SKM-1 treated with dmso at 0.1 percent for 144 hours (cell line): ENCODE measurements at regions not wholly inside any gene's neighbourhood (a gene's known extent, or its start where the extent isn't known, plus 50 kb on each side); places are given as distances from the start of the nearest gene placed in this dataset.
"Not testable (repeated sequence)": the region's sequence is repeated elsewhere in the genome, so short reads cannot be mapped to it uniquely, and the experiment has no call there.

Experiments used
- DNase-seq: peaks from one replicate; lab custom pipeline; 2025; ENCODE audit not compliant: unreplicated experiment; lab: John Stamatoyannopoulos, UW

GRCh38 chr5:51159164-51159563 is 224.1 kb upstream of the ISL1 start:
- no peak for DNase-seq

- DNase-seq, result no peak
Observed at GRCh38 chr5:51159606-51160005, 223.6 kb upstream of the ISL1 start.

GRCh38 chr5:51162245-51162644 is 221.0 kb upstream of the ISL1 start:
- no peak for DNase-seq

- DNase-seq, result not testable (repeated sequence)
Observed at GRCh38 chr5:51165621-51166020, 217.6 kb upstream of the ISL1 start.

GRCh38 chr5:51172903-51173626 is 210.2 kb upstream of the ISL1 start:
- no peak for DNase-seq

DNA sequence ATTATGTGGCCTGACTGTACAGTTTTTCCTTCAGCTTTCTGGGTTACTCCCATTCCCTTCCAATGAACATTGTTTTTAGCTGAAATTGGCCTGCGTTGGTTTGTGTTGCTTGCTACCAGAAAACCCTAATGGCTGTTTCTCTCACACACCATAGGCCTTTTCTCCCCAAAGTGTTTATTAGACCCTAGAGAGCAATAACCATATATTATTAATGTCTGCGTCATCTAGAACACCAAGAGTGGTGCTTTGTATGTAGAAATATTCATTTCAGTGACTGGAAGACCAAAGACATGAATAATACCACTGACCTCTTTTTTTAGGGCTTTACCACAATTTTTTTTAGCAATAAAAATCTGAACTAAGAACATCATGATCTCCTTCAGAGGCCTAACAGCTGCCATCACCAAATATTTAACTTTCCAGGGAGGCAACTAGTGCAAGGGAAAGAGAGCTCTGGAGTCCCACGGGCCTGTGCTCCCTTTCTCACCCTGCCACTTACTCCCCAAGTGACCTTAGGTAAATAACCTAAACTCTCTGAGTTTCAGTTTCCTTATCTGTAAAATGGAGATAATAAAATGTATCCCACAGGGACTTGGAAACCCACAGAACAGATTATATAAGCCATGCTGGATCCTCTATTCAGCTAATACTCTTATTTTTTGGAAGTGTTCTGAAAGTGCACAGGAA is 201.9 kb upstream of the ISL1 start:
- DNase-seq, result no peak

DNA sequence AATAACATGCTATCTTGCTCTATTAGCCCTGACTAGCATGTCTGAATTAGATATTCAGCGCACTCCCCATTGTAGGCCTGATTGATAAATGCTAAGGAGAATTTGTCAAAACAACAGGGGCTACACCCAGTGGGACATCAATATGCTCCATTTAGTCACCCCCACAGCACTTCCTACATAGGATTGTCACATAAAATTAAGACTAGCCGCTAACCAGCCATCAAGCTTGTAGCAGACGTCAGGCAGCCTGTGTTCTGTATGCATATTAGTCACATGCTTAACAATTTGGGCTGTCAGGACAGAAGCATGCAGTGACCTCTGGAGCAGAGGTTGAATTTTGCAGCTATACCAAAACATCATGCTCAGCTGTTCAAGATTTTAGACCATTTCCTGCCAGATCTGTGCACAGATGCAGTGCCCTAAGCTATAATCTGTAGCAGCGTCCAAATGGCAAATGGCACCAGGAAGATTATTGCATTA is 197.4 kb upstream of the ISL1 start:
- DNase-seq, result no peak

DNA sequence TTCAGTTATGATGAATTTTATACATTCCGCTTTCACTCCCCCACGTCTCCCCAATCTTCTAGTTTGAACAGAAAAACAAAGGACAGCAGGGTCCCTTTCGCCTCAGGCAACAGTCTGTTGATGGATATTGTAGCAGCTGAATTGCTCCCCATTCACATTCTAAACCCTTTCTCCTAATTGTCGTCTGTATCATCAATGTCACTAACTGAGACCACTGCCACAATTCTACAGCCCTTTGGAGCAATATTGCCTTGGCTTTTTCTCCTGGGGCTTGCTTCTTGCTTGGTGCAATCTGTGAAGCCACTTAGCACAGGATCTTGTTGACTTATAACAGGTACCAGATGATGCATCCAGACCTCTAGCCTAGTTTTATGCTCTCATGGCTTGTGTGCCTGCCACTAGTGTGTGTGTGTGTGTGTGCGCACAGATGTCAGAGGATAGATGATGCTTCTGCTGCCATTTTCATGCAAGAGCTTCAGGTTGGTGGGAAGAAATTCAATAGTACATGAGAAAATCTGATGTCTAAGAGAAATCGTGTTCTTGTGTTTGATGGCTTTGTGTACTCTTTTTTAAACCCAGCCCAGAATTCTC is 195.2 kb upstream of the ISL1 start:
- no peak for DNase-seq

- DNase-seq, result no peak
Observed at GRCh38 chr5:51194671-51195070, 188.6 kb upstream of the ISL1 start.

GRCh38 chr5:51201024-51201423 is 182.2 kb upstream of the ISL1 start:
- no peak for DNase-seq

- no peak for DNase-seq
Observed at GRCh38 chr5:51201708-51202107, 181.5 kb upstream of the ISL1 start.

DNA sequence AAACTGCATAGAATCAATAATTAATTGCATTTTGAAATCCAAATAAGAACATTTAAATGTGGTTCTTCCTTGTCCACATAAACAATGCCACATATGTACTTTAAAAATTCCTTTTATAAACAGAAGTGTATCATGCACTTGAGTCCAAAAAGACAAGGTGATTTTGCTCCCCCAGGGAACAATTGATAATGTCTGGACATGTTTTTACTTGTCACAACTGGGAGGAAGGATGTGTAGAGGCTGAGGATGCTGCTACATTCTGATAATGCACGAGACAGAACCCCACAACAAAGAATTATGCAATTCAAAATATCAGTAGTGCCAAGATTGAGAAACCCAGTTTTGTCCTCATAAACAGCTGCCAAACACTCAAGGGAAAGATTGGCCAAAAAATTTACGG is 181.1 kb upstream of the ISL1 start:
- no peak for DNase-seq

DNA sequence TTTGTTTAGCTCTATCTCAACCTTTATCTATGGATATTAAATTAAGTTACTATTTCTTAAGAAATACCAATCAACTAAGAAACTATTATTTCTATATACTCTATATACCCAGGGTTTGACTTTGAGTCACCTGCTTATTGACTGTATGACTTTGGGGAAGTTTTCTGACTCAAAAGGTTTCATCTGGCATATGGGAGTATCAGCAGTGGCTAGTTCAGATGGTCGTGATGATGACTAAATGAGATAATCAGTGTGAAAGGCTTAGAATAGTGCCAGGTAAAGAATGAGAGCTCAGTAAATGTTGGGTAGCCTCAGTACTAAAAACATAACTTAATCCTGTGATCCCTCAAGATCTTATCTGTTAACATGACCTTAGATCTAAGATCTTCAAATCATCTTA is 179.7 kb upstream of the ISL1 start:
- no peak for DNase-seq

DNA sequence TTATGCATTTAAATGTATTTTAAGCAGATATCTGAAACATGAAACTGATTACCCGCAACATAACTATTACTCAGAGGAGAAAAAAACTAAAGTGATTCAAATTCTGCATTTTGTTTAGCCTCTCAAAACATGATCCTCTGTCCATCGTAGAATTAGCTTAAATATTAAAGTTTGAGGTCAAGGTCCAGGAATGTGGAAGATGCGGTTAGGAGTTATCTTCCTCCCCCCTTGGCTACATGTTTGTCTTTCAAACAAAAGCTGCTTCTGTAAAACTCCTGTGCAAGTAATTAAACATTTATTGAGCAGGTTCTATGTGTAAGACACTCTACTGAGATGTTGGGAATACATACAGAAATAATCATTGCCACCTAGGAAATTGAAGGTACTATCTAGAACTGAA is 175.0 kb upstream of the ISL1 start:
- DNase-seq, result no peak

- peak; percentile 34 for DNase-seq
Observed at GRCh38 chr5:51214746-51215145, 168.5 kb upstream of the ISL1 start.

- DNase-seq, result no peak
Observed at GRCh38 chr5:51225789-51226742, 157.2 kb upstream of the ISL1 start.

- no peak for DNase-seq
Observed at GRCh38 chr5:51227963-51228470, 155.2 kb upstream of the ISL1 start.

DNA sequence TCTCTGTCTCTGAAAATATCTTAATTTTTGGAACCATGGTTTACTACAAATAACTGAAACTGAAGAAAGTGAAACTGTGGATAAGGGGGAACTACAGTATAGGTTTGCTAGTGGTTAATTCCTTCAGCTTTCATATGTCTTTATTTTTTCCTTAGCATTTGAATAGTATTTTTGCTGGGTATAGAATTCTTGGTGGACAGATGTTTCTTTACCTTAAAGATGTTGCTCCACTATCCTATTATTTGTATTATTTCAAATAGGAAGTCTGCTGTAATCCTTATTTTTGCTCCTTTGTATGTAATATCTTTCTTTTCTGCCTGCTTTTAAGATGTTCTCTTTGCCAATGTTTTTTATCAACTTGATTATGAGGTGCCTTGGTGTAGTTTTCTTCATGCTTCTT is 152.9 kb upstream of the ISL1 start:
- no peak for DNase-seq

DNA sequence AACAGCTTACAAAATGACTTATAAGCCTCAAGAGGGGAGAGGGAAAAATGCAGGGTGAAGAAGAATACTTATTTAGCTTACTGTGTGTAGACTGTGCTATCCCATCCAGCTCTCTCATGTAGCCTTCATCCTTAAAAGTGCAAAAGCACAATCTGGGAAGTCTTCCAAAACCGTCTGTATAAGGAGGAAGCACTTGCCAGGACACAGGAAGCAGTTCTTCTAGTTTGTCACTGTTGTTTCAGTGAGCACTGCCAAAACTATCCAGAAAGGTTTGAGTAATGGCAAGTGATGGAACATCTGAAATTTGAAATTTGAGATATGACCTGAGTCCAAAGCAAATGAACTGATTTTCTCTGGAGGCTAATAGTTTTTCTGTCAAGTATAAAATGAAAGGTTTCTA is 140.8 kb upstream of the ISL1 start:
- DNase-seq, result no peak

- DNase-seq, result not testable (repeated sequence)
Observed at GRCh38 chr5:51250957-51251356, 132.3 kb upstream of the ISL1 start.

GRCh38 chr5:51271261-51271660 is 112.0 kb upstream of the ISL1 start:
- DNase-seq, result no peak
